Tibial nerve (tissue), 3 donors: ENCODE measurements at regions not wholly inside any gene's neighbourhood (a gene's known extent, or its start where the extent isn't known, plus 50 kb on each side); places are given as distances from the start of the nearest gene placed in this dataset.
"Not testable (repeated sequence)": the region's sequence is repeated elsewhere in the genome, so short reads cannot be mapped to it uniquely, and the experiment has no call there.

ENCODE experiments used
- CTCF ChIP-seq, 5 experiments: fragments of 200-600 bp in 3 of 5; fragments of 450-650 bp in 2 of 5; sonication (generic) in 3 of 5; IDR thresholded peaks; one replicate each; pipeline ENCODE4 v1.5.1; 2016 to 2019; ENCODE audit warnings: antibody characterized with exemption in 5 of 5, mild to moderate bottlenecking in 3 of 5, moderate library complexity in 2 of 5
- POLR2A ChIP-seq, 2 donors: fragments of 450-650 bp; IDR thresholded peaks; one replicate each; pipeline ENCODE4 v1.6.1; 2017; ENCODE audit warnings: antibody characterized with exemption in 2 of 2, mild to moderate bottlenecking in 2 of 2, moderate library complexity in 2 of 2

GRCh38 chr9:42283179-42283543 lies 99.7 kb downstream of the SPATA31A6 start:
- not testable (repeated sequence) for TF ChIP-seq POLR2A, CTCF (IDR thresholded peaks at IDR 0.05)
